Body of pancreas (tissue), 4 donors: ENCODE measurements at regions not wholly inside any gene's neighbourhood (a gene's known extent, or its start where the extent isn't known, plus 50 kb on each side); places are given as distances from the start of the nearest gene placed in this dataset.

ENCODE experiments used
- POLR2A ChIP-seq, 3 donors: fragments of 450-650 bp; IDR thresholded peaks; one replicate each; pipeline ENCODE4 v1.6.1; 2016; ENCODE audit warnings: antibody characterized with exemption in 3 of 3, mild to moderate bottlenecking in 2 of 3
- TF ChIP-seq, protein P1 (sequence below), 7 experiments: fragments of 450-650 bp in 4 of 7; fragments of 200-600 bp in 3 of 7; sonication (generic) in 3 of 7; IDR thresholded peaks; one replicate each; pipeline ENCODE4 v1.5.1; 2016 to 2019; ENCODE audit warnings: antibody characterized with exemption in 7 of 7

DNA sequence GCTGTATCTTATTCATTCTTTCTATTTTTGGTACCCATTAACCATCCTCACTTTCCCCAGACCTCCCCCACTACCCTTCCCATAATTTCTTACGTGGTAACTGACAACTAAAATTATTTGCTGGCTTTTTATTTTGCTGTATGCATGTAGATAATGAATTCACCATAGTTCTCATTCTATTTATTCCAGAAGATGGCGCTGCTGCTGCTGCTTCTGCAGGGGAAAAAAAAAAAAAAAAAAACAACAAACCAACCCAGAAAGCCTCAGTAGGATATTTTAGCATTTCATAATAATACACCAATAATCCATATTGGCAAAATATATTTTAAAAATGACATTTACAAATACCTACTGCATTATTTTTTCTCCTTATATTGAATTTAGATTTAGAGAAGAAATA is 416.6 kb upstream of the MAGEB18 start:
- TF ChIP-seq, protein P1, sequence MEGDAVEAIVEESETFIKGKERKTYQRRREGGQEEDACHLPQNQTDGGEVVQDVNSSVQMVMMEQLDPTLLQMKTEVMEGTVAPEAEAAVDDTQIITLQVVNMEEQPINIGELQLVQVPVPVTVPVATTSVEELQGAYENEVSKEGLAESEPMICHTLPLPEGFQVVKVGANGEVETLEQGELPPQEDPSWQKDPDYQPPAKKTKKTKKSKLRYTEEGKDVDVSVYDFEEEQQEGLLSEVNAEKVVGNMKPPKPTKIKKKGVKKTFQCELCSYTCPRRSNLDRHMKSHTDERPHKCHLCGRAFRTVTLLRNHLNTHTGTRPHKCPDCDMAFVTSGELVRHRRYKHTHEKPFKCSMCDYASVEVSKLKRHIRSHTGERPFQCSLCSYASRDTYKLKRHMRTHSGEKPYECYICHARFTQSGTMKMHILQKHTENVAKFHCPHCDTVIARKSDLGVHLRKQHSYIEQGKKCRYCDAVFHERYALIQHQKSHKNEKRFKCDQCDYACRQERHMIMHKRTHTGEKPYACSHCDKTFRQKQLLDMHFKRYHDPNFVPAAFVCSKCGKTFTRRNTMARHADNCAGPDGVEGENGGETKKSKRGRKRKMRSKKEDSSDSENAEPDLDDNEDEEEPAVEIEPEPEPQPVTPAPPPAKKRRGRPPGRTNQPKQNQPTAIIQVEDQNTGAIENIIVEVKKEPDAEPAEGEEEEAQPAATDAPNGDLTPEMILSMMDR (IDR thresholded peaks at IDR 0.05) = peak; percentile 22 to 46 (median 33)
- no peak for TF ChIP-seq POLR2A (IDR thresholded peaks at IDR 0.05)
